Hematopoietic multipotent progenitor cell treated with erythropoietin and hydrocortisone succinate and interleukin-3 and kit ligand, for 6 days (in vitro differentiated cells): ENCODE measurements at regions not wholly inside any gene's neighbourhood (a gene's known extent, or its start where the extent isn't known, plus 50 kb on each side); places are given as distances from the start of the nearest gene placed in this dataset.

Experiments
- DNase-seq: peaks from one replicate; pipeline ENCODE4 v3.0.0-alpha.2; 2015

DNA sequence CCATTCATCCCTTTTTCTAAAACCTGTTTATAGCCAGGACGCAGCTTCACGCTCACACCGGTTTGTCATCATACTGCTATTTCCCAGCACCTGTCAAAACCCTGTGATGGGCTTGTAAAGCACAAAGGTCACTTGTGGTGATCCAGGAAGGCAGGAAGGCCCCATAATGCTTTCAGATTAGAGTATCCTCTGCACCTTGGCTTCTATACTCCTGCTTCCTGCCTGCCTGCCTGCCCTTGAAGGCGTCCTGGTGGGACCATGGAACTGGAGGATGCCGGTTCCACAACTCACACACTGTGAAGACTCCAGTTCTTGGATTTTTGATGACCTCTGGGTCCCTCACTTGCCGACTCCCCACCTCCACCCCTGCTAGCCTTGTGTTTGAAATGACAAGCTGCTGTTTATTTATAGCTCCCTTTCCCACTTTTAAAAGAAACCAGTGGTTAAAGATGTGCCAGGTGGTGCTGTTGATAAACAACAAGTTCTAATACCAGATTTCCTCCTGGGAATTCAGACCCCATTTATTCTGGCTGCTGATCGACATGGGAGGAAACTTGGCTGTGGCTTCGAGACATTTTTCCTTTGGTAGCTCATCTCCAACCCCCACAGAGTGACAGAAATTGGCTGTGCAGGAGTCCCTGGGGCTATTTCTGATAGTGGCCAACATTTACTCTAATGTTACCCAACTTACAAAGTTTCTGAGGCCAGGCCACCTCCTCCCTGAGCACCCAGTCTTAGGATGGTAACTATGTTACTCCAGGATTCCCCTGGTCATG lies 211.5 kb downstream of the KDR start:
- DNase-seq = no peak

- no peak for DNase-seq
Measured at GRCh38 chr4:54912155-54912554, 213.2 kb downstream of the KDR start.

- DNase-seq = peak; percentile 13
Measured at GRCh38 chr4:54909961-54910360, 215.4 kb downstream of the KDR start.

- no peak for DNase-seq
Measured at GRCh38 chr4:54908763-54909162, 216.6 kb downstream of the KDR start.

GRCh38 chr4:54904953-54905352 lies 220.4 kb downstream of the KDR start:
- no peak for DNase-seq

- DNase-seq = no peak
Measured at GRCh38 chr4:54902976-54903375, 222.4 kb downstream of the KDR start.

- no peak for DNase-seq
Measured at GRCh38 chr4:54902271-54902670, 223.1 kb downstream of the KDR start.

DNA sequence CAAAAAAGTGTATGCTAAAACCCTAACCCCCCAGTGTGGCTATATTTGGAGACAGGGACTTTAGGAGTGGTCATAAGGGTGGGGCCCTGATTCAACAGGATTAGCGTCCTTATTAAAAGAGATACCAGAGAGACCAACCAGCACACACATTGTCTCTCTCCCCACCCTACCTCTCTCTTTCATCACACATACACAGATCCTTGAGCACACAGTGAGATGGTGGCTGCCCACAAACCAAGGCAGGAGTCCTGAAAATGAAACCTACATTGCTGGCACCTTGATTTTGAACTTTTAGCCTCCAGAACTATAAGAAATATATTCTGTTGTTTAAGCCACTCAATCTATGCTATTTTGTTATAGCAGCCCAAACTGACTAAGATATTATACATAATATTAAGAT lies 224.2 kb downstream of the KDR start:
- no peak for DNase-seq

GRCh38 chr4:54898656-54899340 lies 226.6 kb downstream of the KDR start:
- no peak for DNase-seq

DNA sequence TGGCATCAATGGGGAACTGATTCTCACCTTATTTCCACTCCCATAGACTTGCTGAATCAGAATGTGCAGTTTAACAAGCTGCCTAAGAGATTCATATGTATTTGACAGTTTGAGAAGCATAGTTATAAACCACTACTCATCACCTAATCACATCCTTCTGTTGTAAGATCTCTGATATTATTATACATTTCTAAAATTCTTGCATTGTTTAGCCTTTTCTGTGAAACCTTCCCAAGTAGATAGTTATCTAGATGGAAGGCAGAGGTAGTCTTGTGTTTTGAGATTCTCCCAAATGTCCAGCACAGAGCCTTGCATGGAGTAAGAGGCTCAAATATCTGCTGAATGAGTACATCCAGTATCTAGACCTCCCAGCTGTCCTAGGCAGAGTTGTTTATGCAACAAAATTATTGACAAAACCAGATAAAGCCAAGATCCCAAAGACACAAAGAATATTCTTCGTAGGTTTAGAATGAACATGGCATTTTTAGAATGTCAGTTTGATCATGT lies 227.3 kb downstream of the KDR start:
- no peak for DNase-seq

DNA sequence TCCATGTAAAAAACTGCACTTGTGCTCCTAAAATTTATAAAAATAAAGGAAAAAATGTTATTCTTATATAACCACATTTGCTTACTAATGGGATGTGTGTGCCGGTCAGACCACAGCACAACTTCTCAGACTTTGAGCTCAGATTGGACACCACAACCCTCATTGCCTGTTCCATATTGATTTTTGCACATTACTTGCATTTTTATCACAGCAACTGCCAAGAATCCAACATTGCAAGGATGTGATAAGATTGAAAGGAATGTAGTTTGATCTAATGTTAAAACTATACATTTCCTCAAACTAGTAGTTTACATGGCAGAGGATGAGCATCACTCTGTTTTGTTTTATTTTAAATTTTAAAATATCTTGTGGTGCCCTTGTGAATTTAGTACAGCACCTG lies 227.8 kb downstream of the KDR start:
- DNase-seq = no peak

- DNase-seq = no peak
Measured at GRCh38 chr4:54882616-54883015, 224.9 kb downstream of the KIT start.

GRCh38 chr4:54879576-54879975 lies 221.8 kb downstream of the KIT start:
- no peak for DNase-seq

DNA sequence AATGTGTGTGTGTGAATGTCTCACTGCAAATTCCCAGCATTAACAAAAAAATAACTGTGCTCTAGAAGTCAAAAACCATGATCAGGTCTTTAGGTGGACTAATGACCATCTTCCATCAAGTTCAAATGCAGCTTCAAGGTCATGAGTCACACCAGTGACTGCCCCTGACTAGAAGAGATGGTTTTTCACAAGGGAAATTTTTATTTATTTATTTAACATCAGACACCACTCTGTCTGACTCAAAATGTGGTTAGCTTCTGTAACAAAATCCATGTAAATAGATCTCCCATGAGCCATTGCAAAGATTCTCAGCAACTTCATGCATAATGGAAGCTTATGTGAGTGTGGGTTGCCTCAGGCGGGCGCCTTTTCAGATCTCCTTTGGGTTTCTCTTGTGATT lies 219.2 kb downstream of the KIT start:
- no peak for DNase-seq

- no peak for DNase-seq
Measured at GRCh38 chr4:54872261-54872660, 214.5 kb downstream of the KIT start.

GRCh38 chr4:54863571-54864255 lies 206.0 kb downstream of the KIT start:
- no peak for DNase-seq

DNA sequence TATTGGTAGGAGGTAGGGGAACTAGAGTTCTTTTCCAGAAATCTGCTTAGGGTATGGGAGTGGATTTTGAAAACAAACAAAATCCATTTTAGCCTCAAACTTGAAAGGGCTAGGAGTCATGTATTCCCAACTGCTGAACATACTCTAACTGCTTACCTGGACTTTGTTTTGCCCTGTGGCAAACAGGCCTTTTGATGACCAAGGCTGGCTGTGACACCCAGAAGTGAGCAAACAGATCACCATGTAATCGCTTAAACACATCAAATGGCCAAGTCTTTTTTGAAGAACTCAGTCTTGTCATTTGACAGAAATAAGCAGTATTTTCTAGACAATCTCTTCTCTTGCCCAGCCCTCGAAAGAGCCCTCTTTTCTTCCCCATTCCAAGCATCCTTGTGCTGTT lies 203.4 kb downstream of the KIT start:
- no peak for DNase-seq

- no peak for DNase-seq
Measured at GRCh38 chr4:54855191-54855854, 197.6 kb downstream of the KIT start.

DNA sequence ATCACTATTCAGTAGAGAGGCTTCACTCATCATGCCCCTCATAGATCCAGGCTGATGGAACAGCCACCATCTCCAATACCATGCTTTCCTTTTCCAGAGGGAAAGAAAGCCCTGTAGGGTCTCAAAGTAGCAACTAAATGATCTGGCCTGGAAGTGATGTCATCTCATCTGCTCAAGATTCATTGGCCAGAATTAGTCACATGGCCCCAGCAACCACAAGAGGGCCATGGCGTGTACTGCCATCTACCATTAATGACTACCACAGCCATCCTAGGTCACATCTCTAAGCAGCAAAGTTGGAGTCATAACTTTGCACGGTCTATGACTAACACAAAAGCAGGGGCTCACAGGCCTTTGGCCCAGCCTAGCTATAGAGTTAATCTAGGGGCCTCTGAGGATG lies 194.8 kb downstream of the KIT start:
- no peak for DNase-seq

DNA sequence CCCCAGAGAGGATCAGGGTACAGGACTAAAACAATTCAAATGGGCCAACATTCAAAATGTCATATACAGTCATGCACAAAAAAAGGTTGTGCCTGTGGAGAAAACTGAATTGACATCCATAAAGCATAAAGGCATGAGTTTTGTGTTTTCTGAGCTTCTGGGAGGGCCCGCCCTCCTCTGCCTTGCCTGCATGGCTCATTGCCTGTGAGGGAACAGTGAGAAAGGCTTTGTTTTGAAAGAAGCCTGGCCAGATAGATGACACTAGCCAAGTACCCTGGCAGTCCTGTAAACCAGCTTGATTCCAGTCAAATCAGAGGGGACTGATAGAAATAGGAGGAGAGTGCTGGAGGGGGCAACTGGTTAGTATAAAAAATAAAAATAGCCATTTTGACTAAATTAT lies 194.3 kb downstream of the KIT start:
- DNase-seq = no peak

- no peak for DNase-seq
Measured at GRCh38 chr4:54844911-54845310, 187.2 kb downstream of the KIT start.

- no peak for DNase-seq
Measured at GRCh38 chr4:54843946-54844345, 186.2 kb downstream of the KIT start.

DNA sequence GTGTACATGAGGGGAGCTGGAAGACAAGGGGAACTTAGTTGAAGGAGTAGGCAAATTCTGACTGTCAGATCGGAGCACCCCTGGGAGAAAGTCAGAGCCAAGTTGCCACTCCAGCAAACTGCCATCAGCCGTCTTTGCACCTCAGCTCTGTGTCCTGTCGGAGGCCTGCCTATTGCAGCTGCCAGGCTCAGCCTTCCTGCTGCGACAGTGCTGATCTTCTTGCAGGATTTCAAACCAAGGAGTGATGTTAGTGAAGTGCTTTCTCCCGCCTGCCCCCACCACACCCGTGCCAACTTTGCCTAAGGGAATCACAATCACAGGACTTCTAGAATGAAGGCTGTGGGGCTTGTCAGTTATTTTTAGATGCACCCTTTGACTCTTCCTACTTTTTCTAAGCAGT lies 185.3 kb downstream of the KIT start:
- DNase-seq = no peak
